ENCODE measurements at regions not wholly inside any gene's neighbourhood (a gene's known extent, or its start where the extent isn't known, plus 50 kb on each side); places are given as distances from the start of the nearest gene placed in this dataset.
"Not testable (repeated sequence)": the region's sequence is repeated elsewhere in the genome, so short reads cannot be mapped to it uniquely, and the experiment has no call there.

- TF ChIP-seq CTCF (IDR thresholded peaks at IDR 0.05; ENCODE audit: low read depth, low read length), result peak; percentile 30
- in situ Hi-C loops (cut with HindIII; ENCODE audit: low sequenced_read_pairs), result no loop called here
- no peak overlapping the region for H3K4me3 ChIP-seq (ENCODE audit: low read depth, low read length)
- peak; percentile 4 for DNase-seq (ENCODE audit: low read depth, low spot score)
Measured at GRCh38 chr6:27650620-27651370, 177.9 kb upstream of the ZNF184 start.

- DNase-seq (ENCODE audit: low read depth, low spot score), result no peak
- H3K4me3 ChIP-seq (ENCODE audit: low read depth, low read length), result no peak overlapping the region
- in situ Hi-C loops (cut with HindIII; ENCODE audit: low sequenced_read_pairs), result no loop called here
- TF ChIP-seq CTCF (IDR thresholded peaks at IDR 0.05; ENCODE audit: low read depth, low read length), result no peak
Measured at GRCh38 chr6:27644528-27644927, 171.6 kb upstream of the ZNF184 start.

GRCh38 chr6:27642744-27643456 is 170.0 kb upstream of the ZNF184 start:
- no peak for TF ChIP-seq CTCF (IDR thresholded peaks at IDR 0.05; ENCODE audit: low read depth, low read length)
- no peak overlapping the region for H3K4me3 ChIP-seq (ENCODE audit: low read depth, low read length)
- no peak for DNase-seq (ENCODE audit: low read depth, low spot score)
- in situ Hi-C loops (cut with HindIII; ENCODE audit: low sequenced_read_pairs), result no loop called here

- in situ Hi-C loops (cut with HindIII; ENCODE audit: low sequenced_read_pairs); DNase-seq (ENCODE audit: low read depth, low spot score); H3K4me3 ChIP-seq (ENCODE audit: low read depth, low read length): not testable (repeated sequence)
Measured at GRCh38 chr6:27635886-27636285, 163.0 kb upstream of the ZNF184 start.

GRCh38 chr6:27633221-27633688 is 160.3 kb upstream of the ZNF184 start:
- H3K4me3 ChIP-seq (ENCODE audit: low read depth, low read length); in situ Hi-C loops (cut with HindIII; ENCODE audit: low sequenced_read_pairs); DNase-seq (ENCODE audit: low read depth, low spot score): not testable (repeated sequence)

GRCh38 chr6:27631609-27631916 is 158.7 kb upstream of the ZNF184 start:
- H3K4me3 ChIP-seq (ENCODE audit: low read depth, low read length), result peak overlapping the region; percentile 43
- DNase-seq (ENCODE audit: low read depth, low spot score), result no peak
- no peak for TF ChIP-seq CTCF (IDR thresholded peaks at IDR 0.05; ENCODE audit: low read depth, low read length)
- in situ Hi-C loops (cut with HindIII; ENCODE audit: low sequenced_read_pairs), result no loop called here

- TF ChIP-seq CTCF (IDR thresholded peaks at IDR 0.05; ENCODE audit: low read depth, low read length), result peak; percentile 9
- DNase-seq (ENCODE audit: low read depth, low spot score), result peak; percentile 58
- in situ Hi-C loops (cut with HindIII; ENCODE audit: low sequenced_read_pairs), result no loop called here
- H3K4me3 ChIP-seq (ENCODE audit: low read depth, low read length), result peak overlapping the region; percentile 43
Measured at GRCh38 chr6:27630727-27631608, 158.1 kb upstream of the ZNF184 start.
